ENCODE measurements at regions not wholly inside any gene's neighbourhood (a gene's known extent, or its start where the extent isn't known, plus 50 kb on each side); places are given as distances from the start of the nearest gene placed in this dataset.

- TF ChIP-seq CTCF (IDR thresholded peaks at IDR 0.05): no peak
- TF ChIP-seq POLR2A (IDR thresholded peaks at IDR 0.05): no peak
Observed at GRCh38 chr21:35208810-35209517, 159.9 kb upstream of the RUNX1 start.
